Effector memory CD4-positive, alpha-beta T cell (primary cell): ENCODE measurements at regions not wholly inside any gene's neighbourhood (a gene's known extent, or its start where the extent isn't known, plus 50 kb on each side); places are given as distances from the start of the nearest gene placed in this dataset.

ENCODE experiments used
- DNase-seq, 3 donors: peaks; one replicate each; pipeline ENCODE4 v3.0.0-alpha.2; 2020
- H3K27ac ChIP-seq: 2 replicates; pipeline ENCODE4 v1.7.0; 2013; ENCODE audit warnings: mild to moderate bottlenecking, low read length, moderate library complexity; ENCODE audit not compliant: insufficient read depth, poor library complexity, severe bottlenecking
- H3K27me3 ChIP-seq: replicated peaks from 2 replicates; pipeline ENCODE4 v1.7.0; 2013; ENCODE audit warnings: mild to moderate bottlenecking, low read length; ENCODE audit not compliant: insufficient read depth, control insufficient read depth, poor library complexity, severe bottlenecking
- H3K36me3 ChIP-seq: 2 replicates; pipeline ENCODE4 v1.7.0; 2013; ENCODE audit warnings: mild to moderate bottlenecking, low read length, moderate library complexity; ENCODE audit not compliant: control insufficient read depth, insufficient read depth
- H3K4me1 ChIP-seq: 2 replicates; pipeline ENCODE4 v1.7.0; 2013; ENCODE audit warnings: low read length, mild to moderate bottlenecking; ENCODE audit not compliant: control insufficient read depth, insufficient read depth, poor library complexity, severe bottlenecking
- H3K4me3 ChIP-seq: 2 replicates; pipeline ENCODE4 v1.7.0; 2013; ENCODE audit warnings: low read length, low read depth, mild to moderate bottlenecking; ENCODE audit not compliant: insufficient read depth, poor library complexity, severe bottlenecking
- H3K9me3 ChIP-seq: 2 replicates; pipeline ENCODE4 v1.7.0; 2013; ENCODE audit warnings: mild to moderate bottlenecking, low read length, moderate library complexity; ENCODE audit not compliant: control insufficient read depth

- Histone ChIP-seq H3K4me3 (no peak overlapping the region), H3K27me3 (no peaks in the 10 kb centered on the region), H3K36me3 (no peaks in the 10 kb centered on the region), H3K4me1 (no peaks in the 10 kb centered on the region), H3K9me3 (no peaks in the 10 kb centered on the region), H3K27ac (no peak overlapping the region)
- DNase-seq: no peak
Measured at GRCh38 chr10:123454987-123455386, 211.2 kb upstream of the GPR26 start.

GRCh38 chr10:123455861-123456260 lies 210.3 kb upstream of the GPR26 start:
- no peaks in the 10 kb centered on the region for H3K9me3 ChIP-seq
- H3K4me3 ChIP-seq: no peak overlapping the region
- H3K27ac ChIP-seq: no peak overlapping the region
- no peaks in the 10 kb centered on the region for H3K4me1 ChIP-seq
- no peak for DNase-seq
- H3K27me3 ChIP-seq: no peaks in the 10 kb centered on the region
- no peaks in the 10 kb centered on the region for H3K36me3 ChIP-seq

DNA sequence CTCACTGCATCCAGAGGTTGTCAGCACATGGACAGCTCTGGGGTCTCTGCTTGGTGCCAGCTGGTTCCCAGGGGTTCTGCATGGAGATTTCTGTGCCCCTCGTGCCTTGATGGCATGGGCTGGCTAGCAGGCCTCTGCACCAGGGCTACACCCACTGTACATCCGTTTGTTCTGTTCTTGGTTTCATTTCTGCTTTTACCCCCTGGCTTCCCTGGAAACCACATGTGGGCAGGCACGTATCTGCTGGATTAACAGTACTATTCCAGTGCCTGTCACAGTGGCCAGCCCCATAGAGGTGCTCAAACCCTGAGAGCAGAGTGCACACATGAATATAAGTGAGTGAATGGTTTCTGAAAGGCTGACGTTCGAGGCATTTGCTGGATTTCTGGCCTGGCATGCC lies 207.2 kb upstream of the GPR26 start:
- H3K27me3 ChIP-seq: no peaks in the 10 kb centered on the region
- no peaks in the 10 kb centered on the region for H3K36me3 ChIP-seq
- no peaks in the 10 kb centered on the region for H3K4me1 ChIP-seq
- no peaks in the 10 kb centered on the region for H3K9me3 ChIP-seq
- H3K27ac ChIP-seq: no peak overlapping the region
- no peak overlapping the region for H3K4me3 ChIP-seq
- no peak for DNase-seq

DNA sequence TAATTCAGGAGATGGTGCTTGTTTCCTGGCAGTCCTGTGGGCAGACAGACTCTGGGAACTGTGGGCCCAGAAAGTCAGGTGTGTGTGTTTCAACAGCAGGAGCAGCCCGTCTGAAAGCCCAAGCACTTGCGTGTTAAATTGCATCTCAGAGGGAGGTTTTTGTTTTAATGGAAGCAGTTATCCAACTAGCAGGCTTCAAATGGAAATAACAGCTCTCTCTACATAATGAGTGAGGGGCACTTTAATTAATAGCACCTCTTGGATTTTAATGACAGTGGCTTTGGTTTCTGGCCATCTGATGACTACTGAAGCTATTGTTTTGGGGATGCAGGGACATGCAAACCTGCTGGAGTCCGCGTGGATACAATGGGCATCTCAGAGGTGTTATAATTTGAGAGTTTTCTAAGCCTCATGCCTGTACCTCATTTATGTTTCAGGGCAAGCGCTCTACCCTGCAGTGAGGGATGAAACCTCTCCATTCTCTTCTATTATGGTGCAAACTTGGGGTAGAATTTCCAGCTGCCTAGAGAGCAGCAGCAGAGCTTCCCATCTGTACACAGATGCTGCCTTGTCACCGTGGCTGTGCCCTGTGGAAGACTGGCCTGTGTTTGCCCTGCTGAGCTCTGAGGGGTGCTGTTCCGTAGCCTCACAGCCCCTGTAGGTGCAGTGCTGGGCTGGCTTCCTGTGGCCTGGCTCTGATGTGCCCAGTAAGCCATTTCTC lies 206.6 kb upstream of the GPR26 start:
- Histone ChIP-seq H3K4me3 (no peak overlapping the region), H3K27me3 (no peaks in the 10 kb centered on the region), H3K36me3 (no peaks in the 10 kb centered on the region), H3K4me1 (no peaks in the 10 kb centered on the region), H3K27ac (no peak overlapping the region), H3K9me3 (no peaks in the 10 kb centered on the region)
- DNase-seq: no peak

DNA sequence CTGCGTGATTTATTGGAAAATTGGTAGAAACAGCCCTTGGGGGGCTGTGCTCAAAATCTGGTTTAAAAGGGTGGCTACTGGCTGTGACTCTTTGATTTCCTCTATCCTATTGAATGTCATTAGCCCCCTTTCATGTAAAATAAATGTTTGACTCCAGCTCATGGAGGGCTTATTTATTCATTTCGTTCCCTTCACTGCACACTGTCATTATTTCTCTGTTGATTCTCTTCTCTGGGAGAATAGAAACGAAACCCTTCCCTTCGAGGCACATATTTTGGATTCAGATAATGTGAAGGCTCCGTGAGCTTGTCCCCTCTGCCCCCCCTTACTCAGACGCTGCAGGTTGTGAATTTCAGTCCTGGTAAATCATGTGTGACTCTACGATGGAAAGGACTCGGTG lies 203.9 kb upstream of the GPR26 start:
- Histone ChIP-seq H3K9me3 (no peaks in the 10 kb centered on the region), H3K4me3 (no peak overlapping the region), H3K27me3 (no peaks in the 10 kb centered on the region), H3K36me3 (no peaks in the 10 kb centered on the region), H3K27ac (no peak overlapping the region), H3K4me1 (no peaks in the 10 kb centered on the region)
- no peak for DNase-seq

DNA sequence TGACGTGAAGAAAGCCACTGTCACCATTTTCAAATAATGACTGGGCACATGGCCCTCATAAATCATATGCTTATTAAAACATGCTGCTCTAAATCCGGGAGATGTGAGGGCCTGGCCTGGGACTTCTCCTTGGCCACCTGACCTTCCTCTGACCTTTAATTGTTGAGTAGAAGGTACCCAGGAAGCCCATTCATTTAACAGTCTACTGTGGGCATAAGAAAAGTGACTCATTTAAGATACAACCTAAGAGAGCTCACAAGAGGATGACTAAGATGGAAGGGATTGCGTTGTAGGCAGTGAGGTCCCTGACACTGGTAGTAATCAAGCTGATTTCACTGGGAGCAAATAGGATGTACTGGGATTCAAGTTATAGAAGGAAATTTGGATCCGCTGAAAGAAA lies 203.4 kb upstream of the GPR26 start:
- Histone ChIP-seq H3K4me3 (no peak overlapping the region), H3K4me1 (no peaks in the 10 kb centered on the region), H3K36me3 (no peaks in the 10 kb centered on the region), H3K27me3 (no peaks in the 10 kb centered on the region), H3K27ac (no peak overlapping the region), H3K9me3 (no peaks in the 10 kb centered on the region)
- no peak for DNase-seq

DNA sequence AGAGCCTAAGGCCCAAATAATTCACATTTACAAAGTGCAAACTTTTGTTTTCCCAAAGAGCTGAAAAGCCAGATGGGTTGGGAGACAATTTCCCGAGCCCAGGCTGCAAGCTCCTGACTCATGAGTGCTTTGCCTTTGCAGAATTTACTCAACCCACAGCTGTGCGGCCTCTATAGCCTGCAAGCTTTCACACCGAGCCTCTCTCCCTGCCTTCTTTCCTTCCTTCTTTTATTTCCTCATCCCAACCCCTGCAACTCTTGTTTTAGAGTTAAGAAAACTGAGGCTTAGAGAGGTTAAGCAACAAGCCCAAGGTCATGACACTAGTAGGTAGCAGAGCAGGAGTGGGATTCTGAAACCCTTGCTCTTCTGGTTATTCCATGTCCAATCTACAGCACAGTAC lies 203.0 kb upstream of the GPR26 start:
- H3K9me3 ChIP-seq: no peaks in the 10 kb centered on the region
- H3K27ac ChIP-seq: no peak overlapping the region
- no peaks in the 10 kb centered on the region for H3K36me3 ChIP-seq
- no peaks in the 10 kb centered on the region for H3K27me3 ChIP-seq
- no peaks in the 10 kb centered on the region for H3K4me1 ChIP-seq
- H3K4me3 ChIP-seq: no peak overlapping the region
- no peak for DNase-seq

DNA sequence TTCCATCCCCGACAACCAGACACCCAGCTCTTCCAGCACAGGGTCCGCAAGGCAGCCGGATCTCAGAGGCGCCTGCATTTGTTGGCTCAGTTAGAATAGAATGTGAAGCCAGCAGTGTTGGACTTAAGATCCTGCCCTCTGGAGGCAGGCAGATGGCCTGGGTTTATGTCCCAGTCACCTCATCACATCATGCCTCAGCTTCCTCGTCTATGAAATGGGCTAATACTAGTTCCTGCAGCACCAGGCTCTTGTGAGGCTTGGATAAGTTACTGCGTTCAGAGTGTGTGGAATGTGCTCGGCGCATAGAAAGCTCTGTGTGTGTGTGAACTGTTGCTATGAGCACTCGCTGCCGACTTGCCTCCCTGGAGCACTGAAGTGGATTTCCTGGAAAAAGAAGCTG lies 202.5 kb upstream of the GPR26 start:
- no peaks in the 10 kb centered on the region for H3K36me3 ChIP-seq
- no peaks in the 10 kb centered on the region for H3K4me1 ChIP-seq
- no peaks in the 10 kb centered on the region for H3K9me3 ChIP-seq
- H3K27ac ChIP-seq: no peak overlapping the region
- no peak for DNase-seq
- H3K27me3 ChIP-seq: no peaks in the 10 kb centered on the region
- H3K4me3 ChIP-seq: no peak overlapping the region

DNA sequence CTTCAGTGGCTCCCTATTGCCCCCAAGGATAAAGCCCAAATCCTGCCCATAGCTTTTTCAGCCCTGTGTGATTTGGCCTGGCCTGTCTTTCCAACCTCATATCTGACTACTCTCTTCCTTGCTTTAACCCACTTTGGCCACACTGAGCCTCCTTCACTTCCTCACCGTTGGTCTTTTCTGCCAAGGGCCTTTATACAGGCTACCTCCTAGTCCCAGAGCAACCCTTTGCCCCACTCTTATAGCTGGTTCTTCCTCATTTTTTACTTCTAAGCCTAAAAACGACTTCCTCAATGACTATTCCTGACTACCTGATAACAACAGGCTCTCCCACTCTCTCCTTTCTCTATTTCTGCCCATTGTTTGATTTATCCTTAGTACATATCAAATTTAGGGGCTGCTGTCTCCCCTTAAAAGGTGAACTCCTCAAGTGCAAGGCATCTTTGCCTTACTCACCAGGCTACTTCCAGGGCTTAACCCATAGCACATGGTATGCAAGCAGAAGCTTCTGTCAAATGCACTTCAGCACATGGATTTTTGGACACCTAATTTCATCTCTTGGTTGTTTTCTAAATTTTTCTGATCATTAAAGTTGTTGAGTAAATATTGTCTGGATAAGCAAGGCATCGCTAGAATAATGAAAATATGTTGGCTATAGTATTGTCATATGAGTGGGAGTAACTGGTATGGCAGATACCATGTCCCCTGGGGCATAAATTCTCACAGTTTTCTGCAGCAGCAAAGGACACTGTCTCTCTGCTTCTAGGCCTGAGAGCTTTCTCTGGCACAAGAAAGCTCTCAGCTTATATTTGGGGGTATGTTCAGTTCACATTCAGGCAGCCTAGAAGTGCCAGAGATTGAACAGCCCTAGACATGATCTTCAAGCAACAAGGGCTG lies 201.5 kb upstream of the GPR26 start:
- no peak overlapping the region for H3K4me3 ChIP-seq
- no peaks in the 10 kb centered on the region for H3K27me3 ChIP-seq
- no peaks in the 10 kb centered on the region for H3K4me1 ChIP-seq
- no peaks in the 10 kb centered on the region for H3K36me3 ChIP-seq
- no peaks in the 10 kb centered on the region for H3K9me3 ChIP-seq
- H3K27ac ChIP-seq: no peak overlapping the region
- no peak for DNase-seq

DNA sequence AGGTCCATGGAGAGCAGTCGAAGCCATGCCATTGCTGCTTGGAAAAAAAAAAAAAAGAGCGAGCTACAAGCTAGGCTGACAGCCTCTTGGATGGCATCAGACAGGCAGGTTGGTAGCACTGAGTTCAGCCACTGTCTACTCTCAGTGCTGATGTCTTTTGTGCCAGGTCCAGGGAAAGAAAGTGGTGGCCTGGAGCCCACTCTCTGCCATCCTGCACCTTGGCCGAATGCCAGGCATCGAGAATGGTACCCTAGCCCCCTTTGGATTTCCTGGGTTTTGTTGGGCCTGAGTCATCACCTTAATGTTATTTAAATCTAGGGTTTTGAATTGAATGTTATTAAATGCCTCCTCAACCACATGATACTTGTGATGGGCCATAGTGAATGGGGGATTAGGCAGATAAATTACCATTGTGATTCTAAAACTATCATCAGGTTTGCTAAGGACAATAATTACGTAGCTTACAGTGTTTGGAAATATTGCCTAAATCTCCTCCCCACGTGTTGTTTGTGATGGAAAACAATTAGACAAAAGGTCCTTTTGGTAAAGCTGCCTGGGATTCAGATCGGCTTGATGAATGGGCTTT lies 195.7 kb upstream of the GPR26 start:
- H3K4me3 ChIP-seq: no peak overlapping the region
- H3K4me1 ChIP-seq: no peaks in the 10 kb centered on the region
- H3K36me3 ChIP-seq: no peaks in the 10 kb centered on the region
- H3K27ac ChIP-seq: no peak overlapping the region
- H3K9me3 ChIP-seq: no peaks in the 10 kb centered on the region
- no peak for DNase-seq
- no peaks in the 10 kb centered on the region for H3K27me3 ChIP-seq
